Nucleus accumbens (tissue), 56 donors: ENCODE measurements at regions not wholly inside any gene's neighbourhood (a gene's known extent, or its start where the extent isn't known, plus 50 kb on each side); places are given as distances from the start of the nearest gene placed in this dataset.
"Not testable (repeated sequence)": the region's sequence is repeated elsewhere in the genome, so short reads cannot be mapped to it uniquely, and the experiment has no call there.

ENCODE experiments used
- DNase-seq, 56 donors: peaks; one replicate each; lab custom pipeline; 2025; lab: John Stamatoyannopoulos, UW

GRCh38 chr10:108338146-108338545 lies 1173.6 kb upstream of the SORCS1 start:
- no peak for DNase-seq

GRCh38 chr10:108336836-108337235 lies 1172.3 kb upstream of the SORCS1 start:
- no peak for DNase-seq

GRCh38 chr10:108327706-108328105 lies 1163.2 kb upstream of the SORCS1 start:
- DNase-seq = no peak

GRCh38 chr10:108323274-108323798 lies 1158.8 kb upstream of the SORCS1 start:
- DNase-seq = no peak

DNA sequence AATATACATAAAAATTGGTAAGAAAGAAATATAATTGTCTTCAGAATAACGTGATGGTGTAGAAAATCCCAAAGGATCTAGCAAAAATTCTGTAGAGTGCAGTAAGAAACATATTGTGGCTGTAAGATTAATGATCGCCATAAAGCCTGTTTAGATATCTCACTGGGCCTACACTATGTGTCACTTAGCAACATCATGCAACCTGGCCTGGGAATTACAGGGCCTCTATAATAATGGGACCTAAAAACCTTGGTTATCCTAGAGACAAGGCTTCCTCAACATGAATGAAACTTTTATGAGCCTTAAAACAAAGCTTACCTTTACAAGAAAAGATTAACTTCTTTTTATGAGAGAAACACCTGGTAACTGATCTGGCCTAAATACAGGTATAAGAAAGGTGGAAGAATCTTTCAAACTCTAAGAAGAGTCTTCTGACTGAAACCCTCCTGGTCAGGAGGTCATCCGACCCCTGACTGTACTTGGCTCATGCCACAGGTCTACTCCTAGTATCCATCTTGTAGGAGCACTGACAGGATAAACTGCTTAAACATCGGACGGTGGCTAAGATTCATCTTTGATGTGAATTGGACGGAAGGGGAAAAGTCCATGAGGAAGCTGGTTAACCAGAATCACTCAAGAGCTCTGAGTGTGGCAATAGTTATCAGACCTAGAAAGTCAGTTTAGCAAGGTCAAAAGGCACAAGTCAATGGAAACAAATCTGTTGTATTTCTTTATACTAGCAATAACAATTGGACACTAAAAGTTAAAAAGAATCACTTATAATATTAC lies 1155.1 kb upstream of the SORCS1 start:
- DNase-seq = no peak

GRCh38 chr10:108315636-108316035 lies 1151.1 kb upstream of the SORCS1 start:
- not testable (repeated sequence) for DNase-seq

DNA sequence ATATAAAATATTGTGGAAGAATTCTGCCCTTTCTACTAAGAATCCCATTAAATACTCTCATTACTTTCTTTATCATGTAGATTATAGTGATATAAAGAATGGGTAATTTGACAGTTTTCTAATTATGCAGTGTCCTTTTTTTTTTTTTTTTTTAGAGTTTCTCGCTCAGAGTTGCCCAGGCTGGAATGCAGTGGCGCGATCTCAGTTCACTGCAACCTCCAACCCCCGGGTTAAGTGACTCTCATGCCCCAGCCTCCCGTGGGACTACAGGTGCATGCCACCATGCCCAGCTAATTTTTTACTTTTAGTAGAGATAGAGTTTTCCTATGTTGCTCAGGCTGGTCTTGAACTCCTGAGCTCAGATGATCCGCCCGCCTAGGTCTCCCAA lies 1143.4 kb upstream of the SORCS1 start:
- no peak for DNase-seq

- no peak for DNase-seq
Measured at GRCh38 chr10:108307250-108307924, 1142.9 kb upstream of the SORCS1 start.

DNA sequence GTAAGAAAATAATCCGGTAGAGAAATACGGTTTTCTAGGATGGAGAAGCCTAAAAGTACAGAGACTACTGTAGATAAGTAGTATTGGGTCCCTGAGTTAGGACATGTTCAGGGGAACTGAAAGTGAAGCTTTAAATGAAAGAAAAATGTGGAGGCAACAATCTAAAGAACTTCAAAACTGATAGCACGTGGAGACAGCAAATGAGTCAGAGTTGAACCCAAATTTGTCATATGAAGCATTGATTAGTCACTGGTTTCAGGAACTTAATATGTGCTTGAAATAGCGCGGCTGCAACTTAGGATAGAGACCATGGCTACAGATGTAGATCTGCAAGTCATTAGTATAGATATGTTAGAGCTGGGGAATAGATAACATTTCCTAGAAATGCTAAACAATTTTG lies 1138.6 kb upstream of the SORCS1 start:
- DNase-seq = no peak

DNA sequence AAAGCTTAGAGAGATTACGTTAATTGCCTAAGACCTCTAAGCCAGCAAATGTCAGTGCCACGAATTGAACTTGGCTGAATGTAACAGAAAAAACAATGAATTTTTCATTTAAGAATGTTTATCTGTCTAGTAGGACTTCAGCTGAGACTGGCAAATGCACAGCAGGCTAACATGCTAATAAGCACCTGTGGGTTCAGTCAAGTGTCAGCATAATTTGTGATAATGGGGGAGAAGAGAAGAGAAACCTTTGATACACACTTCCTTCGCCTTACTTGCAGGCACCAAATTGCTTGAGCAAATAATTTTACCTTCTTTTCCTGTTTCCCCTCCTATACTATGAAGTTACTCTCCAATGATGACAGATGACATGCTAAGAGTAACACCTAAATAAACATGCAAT lies 1136.5 kb upstream of the SORCS1 start:
- no peak for DNase-seq

DNA sequence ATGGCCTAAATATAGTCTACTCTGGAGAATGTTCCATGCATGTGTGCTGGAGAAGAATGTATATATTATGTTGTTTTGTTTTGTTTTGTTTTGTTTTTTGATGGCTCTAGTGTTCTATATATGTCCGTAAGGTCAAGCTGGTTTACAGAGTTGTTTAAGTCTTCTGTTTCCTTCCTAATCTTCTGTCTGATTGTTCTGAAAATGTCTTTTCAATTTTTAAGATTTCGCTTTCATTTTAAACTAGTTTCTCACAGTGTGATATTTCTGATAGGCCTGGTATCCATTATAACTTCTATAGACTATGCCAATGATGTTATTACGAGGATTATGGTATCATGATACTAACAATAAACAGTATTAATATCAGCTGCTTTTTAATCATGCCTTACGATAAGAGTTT lies 1126.3 kb upstream of the SORCS1 start:
- DNase-seq = no peak

GRCh38 chr10:108275895-108276685 lies 1111.6 kb upstream of the SORCS1 start:
- DNase-seq = no peak

- DNase-seq = no peak
Measured at GRCh38 chr10:108260383-108260906, 1095.9 kb upstream of the SORCS1 start.

- DNase-seq = no peak
Measured at GRCh38 chr10:108254089-108254488, 1089.6 kb upstream of the SORCS1 start.

DNA sequence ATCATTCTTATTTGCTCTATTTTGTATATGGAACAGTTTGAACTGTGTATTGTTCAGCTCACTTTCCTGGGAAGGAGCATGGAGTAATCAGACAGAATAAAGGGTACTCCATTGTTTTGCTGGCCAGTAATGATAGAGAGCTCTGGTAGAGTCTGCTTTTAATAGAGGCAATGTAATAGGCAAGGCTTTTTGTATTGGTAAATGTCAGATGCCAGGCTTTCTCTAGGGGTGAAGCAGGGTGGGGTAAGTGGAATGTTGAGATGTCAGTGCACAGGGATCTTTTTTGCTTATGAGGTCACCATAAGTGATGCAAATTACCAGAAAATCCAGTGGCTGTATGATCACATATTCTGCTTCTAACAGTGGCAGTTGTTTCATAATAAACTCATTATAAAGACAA lies 1088.3 kb upstream of the SORCS1 start:
- DNase-seq = no peak

DNA sequence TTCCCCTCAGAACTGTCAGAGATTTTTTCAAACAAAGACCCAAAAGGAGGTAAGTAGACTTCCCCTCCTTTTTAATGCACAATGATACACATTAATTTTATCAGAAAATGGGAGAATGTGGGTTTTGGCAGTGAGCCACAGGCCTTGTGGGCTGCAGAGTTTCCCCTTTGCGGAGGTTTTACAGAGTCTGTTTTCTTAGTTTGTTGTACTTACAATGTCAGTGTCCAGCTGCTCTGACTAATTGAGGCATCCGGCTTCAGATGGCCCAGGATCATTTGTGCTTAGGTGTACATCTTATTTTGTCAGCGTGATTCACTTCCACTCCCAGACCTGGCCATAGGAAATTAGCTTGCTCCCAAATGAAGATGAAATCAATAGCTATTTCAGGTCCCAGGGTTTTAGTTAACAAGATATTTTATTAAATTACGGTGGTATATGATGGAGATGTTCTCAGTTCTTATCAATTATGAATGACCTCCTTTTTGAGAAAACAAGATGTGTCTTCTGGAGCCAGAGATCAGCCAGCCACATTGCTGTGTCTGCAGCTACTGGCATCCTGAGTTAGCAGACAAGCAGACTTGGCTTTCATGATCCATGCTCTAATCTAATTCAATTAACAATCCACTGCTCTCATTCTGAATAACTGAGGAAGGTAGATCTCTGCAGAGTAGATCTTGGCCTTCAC lies 1086.6 kb upstream of the SORCS1 start:
- DNase-seq = no peak

GRCh38 chr10:108249940-108250339 lies 1085.4 kb upstream of the SORCS1 start:
- DNase-seq = no peak

DNA sequence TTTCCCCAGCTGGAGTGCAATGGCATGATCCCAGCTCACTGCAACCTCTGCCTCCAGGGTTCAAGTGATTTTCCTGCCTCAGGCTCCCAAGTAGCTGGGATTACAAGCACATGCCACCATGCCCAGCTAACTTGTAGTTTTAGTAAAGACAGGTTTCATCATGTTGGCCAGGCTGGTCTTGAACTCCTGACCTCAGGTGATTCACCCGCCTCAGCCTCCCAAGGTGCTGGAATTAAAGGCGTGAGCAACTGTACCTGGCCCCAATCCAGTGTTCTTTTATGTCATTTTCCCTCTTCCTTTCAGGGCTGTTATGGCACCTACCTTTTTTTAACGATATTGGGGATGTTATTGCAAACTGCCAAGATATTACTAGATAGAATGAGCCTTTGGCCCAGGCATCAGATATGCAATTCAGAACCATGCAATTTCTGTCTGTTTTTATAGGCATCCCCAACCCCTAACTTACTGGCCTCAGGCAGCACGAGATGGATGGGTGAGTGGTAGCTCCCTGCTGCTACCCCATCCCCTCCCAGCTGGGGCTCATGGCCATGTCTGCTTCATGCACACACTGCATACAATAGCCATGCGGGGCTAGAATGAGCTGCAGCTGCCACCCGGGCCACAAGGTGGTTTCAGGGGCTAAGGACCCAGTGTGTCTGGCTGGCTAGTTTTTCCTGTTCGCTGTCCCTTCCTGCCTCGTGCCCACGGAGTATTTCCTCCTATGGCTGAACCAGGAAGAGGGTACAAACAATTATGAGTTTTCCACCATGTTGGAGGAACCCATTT lies 1080.1 kb upstream of the SORCS1 start:
- DNase-seq = no peak

DNA sequence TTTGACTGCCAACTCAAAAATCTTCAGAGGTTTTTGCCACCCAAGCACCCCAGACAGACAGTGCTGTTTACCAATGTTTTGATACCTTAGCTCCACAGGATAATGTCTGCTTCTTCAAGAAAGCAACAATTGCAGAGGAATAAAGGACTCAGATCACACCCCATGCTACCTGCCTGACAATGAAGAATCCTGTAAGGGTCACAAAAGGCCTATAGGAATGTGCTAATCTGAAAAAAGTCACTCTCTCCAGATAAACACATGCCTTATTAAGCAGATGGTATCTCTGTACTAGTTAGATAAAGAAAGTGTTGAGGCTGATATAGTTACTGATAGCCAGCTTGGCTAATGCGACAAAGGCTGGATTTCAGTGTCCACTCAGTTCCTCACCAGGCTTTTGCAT lies 1076.7 kb upstream of the SORCS1 start:
- no peak for DNase-seq

DNA sequence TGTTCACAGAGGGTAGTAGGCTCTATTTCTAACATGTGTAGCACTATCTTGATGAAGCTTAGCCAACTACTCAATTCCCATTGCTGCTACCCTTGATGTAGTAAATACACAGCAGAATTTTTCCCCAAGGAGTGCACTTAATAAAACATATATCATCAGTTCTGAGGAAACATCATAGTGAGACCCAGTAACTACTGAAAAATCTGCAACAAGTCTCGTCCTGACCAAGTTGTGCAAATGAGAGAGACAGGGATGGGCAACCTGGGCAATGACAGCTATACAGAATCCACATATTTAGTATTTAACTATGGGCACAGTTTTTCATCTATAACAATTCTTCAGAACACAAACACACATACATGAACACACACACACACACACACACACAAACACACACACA lies 1073.8 kb upstream of the SORCS1 start:
- no peak for DNase-seq
